Esophagus squamous epithelium (tissue), 5 donors: ENCODE measurements at regions not wholly inside any gene's neighbourhood (a gene's known extent, or its start where the extent isn't known, plus 50 kb on each side); places are given as distances from the start of the nearest gene placed in this dataset.

Experiments
- DNase-seq: peaks from one replicate; lab custom pipeline; 2025; lab: John Stamatoyannopoulos, UW
- H3K27ac ChIP-seq, 4 donors: fragments of 200-600 bp; sonication (generic); one replicate each; pipeline ENCODE4 v1.5.1; 2016 to 2019; ENCODE audit warnings: mild to moderate bottlenecking in 1 of 4
- H3K27me3 ChIP-seq, 4 donors: fragments of 200-600 bp; sonication (generic); 1 replicate in 3 of 4; 2 replicates in 1 of 4; pipeline versions ENCODE4 v1.5.1 to v1.6.0; 2017 to 2021; ENCODE audit warnings: antibody characterized with exemption in 1 of 4
- H3K36me3 ChIP-seq, 3 donors: fragments of 200-600 bp; sonication (generic); one replicate each; pipeline ENCODE4 v1.5.1; 2016 to 2019
- H3K4me1 ChIP-seq, 3 donors: fragments of 200-600 bp; sonication (generic); one replicate each; pipeline ENCODE4 v1.5.1; 2017 to 2019
- H3K4me3 ChIP-seq, 4 donors: fragments of 200-600 bp; sonication (generic); 1 replicate in 3 of 4; 2 replicates in 1 of 4; pipeline ENCODE4 v1.5.1; 2016 to 2019; ENCODE audit warnings: mild to moderate bottlenecking in 2 of 4, moderate library complexity in 1 of 4
- H3K9me3 ChIP-seq, 3 donors: fragments of 200-600 bp; sonication (generic); one replicate each; pipeline ENCODE4 v1.5.1; 2016 to 2019
- POLR2A ChIP-seq, 4 donors: fragments of 450-650 bp; IDR thresholded peaks; one replicate each; pipeline ENCODE4 v1.6.1; 2017; ENCODE audit warnings: antibody characterized with exemption in 4 of 4, mild to moderate bottlenecking in 4 of 4, moderate library complexity in 3 of 4
- WGBS, 2 donors: methylation state at CpG; one replicate each; pipeline ENCODE4 v1.1.5; 2018; 5-methylcytosine and 5-hydroxymethylcytosine counted together
- intact Hi-C: fragments of 100-400 bp; cut with DNase I; formaldehyde crosslinking; loops from one replicate; pipeline ENCODE4 v1.15.0; 2022
- TF ChIP-seq, protein P1 (sequence below), 6 experiments: fragments of 450-650 bp in 4 of 6; fragments of 200-600 bp in 2 of 6; sonication (generic) in 2 of 6; IDR thresholded peaks; one replicate each; pipeline ENCODE4 v1.5.1; 2016 to 2019; ENCODE audit warnings: antibody characterized with exemption in 6 of 6, mild to moderate bottlenecking in 4 of 6, moderate library complexity in 4 of 6
- donor health status: DM: yes; HTN: yes; CAD: no.

DNA sequence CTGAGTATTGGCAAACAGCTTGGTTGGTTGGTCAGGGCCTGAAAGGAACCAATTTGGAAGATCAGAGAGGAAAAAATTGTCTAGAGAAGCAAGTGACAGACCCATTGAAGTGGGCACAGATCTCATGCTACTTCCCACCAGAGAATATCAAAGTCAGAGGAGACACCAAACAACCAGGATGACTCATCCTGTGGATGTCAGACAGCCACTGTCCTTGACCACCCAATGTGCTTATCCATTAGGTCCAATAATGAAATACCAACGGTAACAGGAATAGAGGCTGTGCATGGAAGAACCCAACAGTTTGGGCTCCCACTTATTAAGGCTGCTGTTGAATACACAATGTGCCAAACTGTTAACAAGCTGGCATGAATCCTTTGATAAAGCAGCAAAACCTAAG lies 323.1 kb upstream of the ATP11B start:
- Histone ChIP-seq H3K27me3 (no peaks in the 10 kb centered on the region), H3K27ac (no peak overlapping the region), H3K36me3 (no peaks in the 10 kb centered on the region), H3K9me3 (no peaks in the 10 kb centered on the region), H3K4me1 (no peaks in the 10 kb centered on the region), H3K4me3 (no peak overlapping the region)
- intact Hi-C loops = no loop called here
- DNase-seq = no peak
- 91 to 100% methylated on average over 1 of the region's 1 CpG for WGBS, 2 donors
- no peak for TF ChIP-seq POLR2A (IDR thresholded peaks at IDR 0.05)
- TF ChIP-seq, protein P1, sequence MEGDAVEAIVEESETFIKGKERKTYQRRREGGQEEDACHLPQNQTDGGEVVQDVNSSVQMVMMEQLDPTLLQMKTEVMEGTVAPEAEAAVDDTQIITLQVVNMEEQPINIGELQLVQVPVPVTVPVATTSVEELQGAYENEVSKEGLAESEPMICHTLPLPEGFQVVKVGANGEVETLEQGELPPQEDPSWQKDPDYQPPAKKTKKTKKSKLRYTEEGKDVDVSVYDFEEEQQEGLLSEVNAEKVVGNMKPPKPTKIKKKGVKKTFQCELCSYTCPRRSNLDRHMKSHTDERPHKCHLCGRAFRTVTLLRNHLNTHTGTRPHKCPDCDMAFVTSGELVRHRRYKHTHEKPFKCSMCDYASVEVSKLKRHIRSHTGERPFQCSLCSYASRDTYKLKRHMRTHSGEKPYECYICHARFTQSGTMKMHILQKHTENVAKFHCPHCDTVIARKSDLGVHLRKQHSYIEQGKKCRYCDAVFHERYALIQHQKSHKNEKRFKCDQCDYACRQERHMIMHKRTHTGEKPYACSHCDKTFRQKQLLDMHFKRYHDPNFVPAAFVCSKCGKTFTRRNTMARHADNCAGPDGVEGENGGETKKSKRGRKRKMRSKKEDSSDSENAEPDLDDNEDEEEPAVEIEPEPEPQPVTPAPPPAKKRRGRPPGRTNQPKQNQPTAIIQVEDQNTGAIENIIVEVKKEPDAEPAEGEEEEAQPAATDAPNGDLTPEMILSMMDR (IDR thresholded peaks at IDR 0.05) = no peak

DNA sequence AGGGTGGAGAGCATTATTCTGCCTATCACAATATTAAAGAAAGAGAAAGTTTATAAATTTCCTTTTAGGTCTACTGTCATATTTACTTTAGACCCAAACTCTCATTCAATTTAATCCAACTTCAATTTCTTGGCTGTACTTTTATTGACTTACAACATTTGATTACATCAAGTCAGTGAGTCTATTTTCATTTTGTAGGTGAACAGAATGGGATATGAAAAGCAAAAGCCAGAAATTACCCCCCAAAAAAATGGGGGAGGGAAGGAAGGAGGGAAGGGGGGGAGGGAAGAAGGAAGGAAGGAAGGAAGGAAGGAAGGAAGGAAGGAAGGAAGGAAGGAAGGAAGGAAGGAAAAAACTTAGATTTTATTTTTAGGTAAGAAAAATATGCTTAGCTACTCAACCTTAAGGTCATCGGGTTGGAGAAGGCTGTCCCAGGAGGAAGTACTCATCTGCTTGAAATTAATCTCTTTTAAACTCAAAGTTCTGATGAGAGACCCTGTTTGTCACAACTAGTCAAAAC lies 320.1 kb upstream of the ATP11B start:
- Histone ChIP-seq H3K27ac (no peak overlapping the region), H3K4me3 (no peak overlapping the region), H3K9me3 (no peaks in the 10 kb centered on the region), H3K36me3 (no peaks in the 10 kb centered on the region), H3K27me3 (no peaks in the 10 kb centered on the region), H3K4me1 (no peaks in the 10 kb centered on the region)
- WGBS, 2 donors = 73 to 95% methylated on average over 1 of the region's 1 CpG
- intact Hi-C loops = no loop called here
- TF ChIP-seq POLR2A (IDR thresholded peaks at IDR 0.05) = no peak
- TF ChIP-seq, protein P1 (IDR thresholded peaks at IDR 0.05) = no peak
- no peak for DNase-seq

DNA sequence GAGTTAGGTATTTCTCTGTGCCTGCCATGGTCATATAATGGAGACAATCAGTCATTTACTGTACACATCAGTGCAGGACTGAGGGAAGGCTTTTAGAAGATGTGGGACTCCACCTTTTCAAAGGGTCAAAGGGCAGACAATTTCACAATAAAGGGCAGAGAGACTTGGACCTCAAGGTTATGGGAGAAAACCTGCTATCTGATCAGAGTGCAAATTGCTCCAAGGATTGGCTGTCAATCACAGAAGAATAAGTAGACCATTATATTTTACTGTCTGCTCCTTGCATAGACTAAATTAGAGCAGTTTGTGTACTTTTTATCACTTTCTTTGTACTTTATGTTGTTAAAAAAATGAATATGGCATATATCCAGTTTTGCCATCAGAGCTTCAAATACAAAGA lies 314.9 kb upstream of the ATP11B start:
- no peaks in the 10 kb centered on the region for H3K27me3 ChIP-seq

DNA sequence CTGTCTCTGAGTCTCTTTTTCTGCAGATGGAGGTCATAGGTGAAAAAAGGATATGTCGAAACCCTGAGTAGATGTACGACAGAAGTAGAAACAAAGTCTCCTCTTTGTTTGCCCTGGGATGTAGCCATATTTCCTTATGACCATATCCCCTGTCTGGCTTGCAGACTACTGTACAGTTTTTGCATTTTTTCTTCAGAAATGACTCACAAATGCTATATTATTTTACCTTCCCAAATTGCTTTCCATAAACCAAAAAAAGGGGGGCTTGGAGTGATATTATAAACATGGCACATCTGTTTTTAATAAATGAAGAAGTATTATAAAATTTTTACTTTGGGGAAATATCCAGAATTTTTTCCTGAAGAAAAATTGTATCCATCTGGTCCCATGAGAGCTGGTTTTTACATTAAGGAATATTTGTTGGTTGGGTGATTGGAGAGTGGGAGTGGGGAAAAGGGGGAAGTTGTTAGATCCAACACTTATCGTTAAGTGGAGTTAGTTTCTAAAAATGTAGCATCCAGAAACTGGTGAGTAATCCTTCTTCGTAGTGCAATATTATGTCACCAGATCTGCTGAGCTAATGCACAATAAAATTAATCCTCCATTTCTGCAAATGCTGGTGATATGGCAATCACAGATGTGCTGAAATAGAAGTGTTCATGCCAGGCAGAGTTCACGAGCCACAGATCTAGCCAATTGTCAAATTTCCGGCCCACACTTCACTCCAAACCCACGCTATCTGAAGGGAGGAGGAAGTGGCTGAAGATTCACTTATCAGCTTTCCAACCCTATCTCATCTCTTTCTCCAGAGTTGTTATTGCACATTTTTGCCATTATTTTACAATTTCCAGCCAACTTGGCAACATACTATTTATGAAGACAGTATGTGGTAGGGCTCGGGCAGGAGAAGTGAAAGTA lies 313.6 kb upstream of the ATP11B start:
- H3K4me3 ChIP-seq = no peak overlapping the region
- H3K4me1 ChIP-seq = peaks cover 0 to 2% (median 0%) of the 10 kb centered on the region in 3 donors
- TF ChIP-seq, protein P1 (IDR thresholded peaks at IDR 0.05) = no peak
- no peak for TF ChIP-seq POLR2A (IDR thresholded peaks at IDR 0.05)
- no peaks in the 10 kb centered on the region for H3K27me3 ChIP-seq
- no peak for DNase-seq
- H3K36me3 ChIP-seq = no peaks in the 10 kb centered on the region
- 68 to 69% methylated on average over 8 of the region's 8 CpGs for WGBS, 2 donors
- intact Hi-C loops = no loop called here
- H3K27ac ChIP-seq = no peak overlapping the region
- no peaks in the 10 kb centered on the region for H3K9me3 ChIP-seq

More for the DNA sequence above, 314.9 kb upstream of the ATP11B start:
- H3K9me3 ChIP-seq = no peaks in the 10 kb centered on the region
- H3K27ac ChIP-seq = no peak overlapping the region
- H3K4me1 ChIP-seq = no peaks in the 10 kb centered on the region
- no peak for DNase-seq
- no peaks in the 10 kb centered on the region for H3K36me3 ChIP-seq
- H3K4me3 ChIP-seq = no peak overlapping the region
- TF ChIP-seq, protein P1 (IDR thresholded peaks at IDR 0.05) = no peak
- TF ChIP-seq POLR2A (IDR thresholded peaks at IDR 0.05) = no peak
- intact Hi-C loops = no loop called here

DNA sequence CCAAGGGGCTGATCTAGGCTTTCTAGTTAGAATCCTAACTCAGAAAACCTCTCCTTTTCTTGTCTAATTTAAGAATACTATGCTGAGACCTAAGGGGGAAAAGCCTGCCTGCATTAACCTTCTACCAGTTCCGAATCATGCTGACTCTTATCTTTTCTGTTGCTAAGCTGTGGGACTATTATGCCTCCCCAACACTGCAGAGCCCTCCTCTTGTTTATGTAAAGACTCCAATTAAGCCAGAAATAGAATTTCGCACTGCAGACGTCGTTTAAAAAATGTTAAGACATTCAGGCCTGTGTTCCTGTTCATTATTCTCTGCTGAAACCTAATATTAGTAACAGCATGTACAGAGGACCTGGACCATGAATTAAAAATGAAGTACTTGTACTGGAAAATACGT lies 310.6 kb upstream of the ATP11B start:
- TF ChIP-seq, protein P1 (IDR thresholded peaks at IDR 0.05) = no peak
- no peak for TF ChIP-seq POLR2A (IDR thresholded peaks at IDR 0.05)
- Histone ChIP-seq H3K4me3 (no peak overlapping the region), H3K4me1 (peaks cover 0 to 32% (median 16%) of the 10 kb centered on the region in 3 donors), H3K9me3 (no peaks in the 10 kb centered on the region), H3K27me3 (no peaks in the 10 kb centered on the region), H3K36me3 (no peaks in the 10 kb centered on the region), H3K27ac (no peak overlapping the region)
- no peak for DNase-seq
- 44 to 72% methylated on average over 5 of the region's 5 CpGs for WGBS, 2 donors
- intact Hi-C loops = no loop called here
